Transverse colon (tissue), 4 donors: ENCODE measurements at regions not wholly inside any gene's neighbourhood (a gene's known extent, or its start where the extent isn't known, plus 50 kb on each side); places are given as distances from the start of the nearest gene placed in this dataset.

Experiments
- CTCF ChIP-seq, 5 experiments: fragments of 200-600 bp in 3 of 5; fragments of 450-650 bp in 2 of 5; sonication (generic) in 3 of 5; IDR thresholded peaks; 1 replicate in 2 of 5; 2 replicates in 3 of 5; pipeline ENCODE4 v1.5.1; 2016 to 2017; ENCODE audit warnings: antibody characterized with exemption in 5 of 5, inconsistent platforms in 3 of 5, mild to moderate bottlenecking in 2 of 5, moderate library complexity in 1 of 5
- EP300 ChIP-seq: sonication (generic); formaldehyde crosslinking; IDR thresholded peaks from one replicate; pipeline ENCODE4 v1.6.1; 2017; ENCODE audit warnings: antibody characterized with exemption, low read depth
- POLR2A ChIP-seq: fragments of 450-650 bp; IDR thresholded peaks from one replicate; pipeline ENCODE4 v1.6.1; 2016; ENCODE audit warnings: antibody characterized with exemption, mild to moderate bottlenecking, moderate library complexity
- POLR2AphosphoS5 ChIP-seq, 3 donors: sonication (generic); formaldehyde crosslinking; IDR thresholded peaks; one replicate each; pipeline ENCODE4 v1.6.1; 2016; ENCODE audit warnings: antibody characterized with exemption in 3 of 3

DNA sequence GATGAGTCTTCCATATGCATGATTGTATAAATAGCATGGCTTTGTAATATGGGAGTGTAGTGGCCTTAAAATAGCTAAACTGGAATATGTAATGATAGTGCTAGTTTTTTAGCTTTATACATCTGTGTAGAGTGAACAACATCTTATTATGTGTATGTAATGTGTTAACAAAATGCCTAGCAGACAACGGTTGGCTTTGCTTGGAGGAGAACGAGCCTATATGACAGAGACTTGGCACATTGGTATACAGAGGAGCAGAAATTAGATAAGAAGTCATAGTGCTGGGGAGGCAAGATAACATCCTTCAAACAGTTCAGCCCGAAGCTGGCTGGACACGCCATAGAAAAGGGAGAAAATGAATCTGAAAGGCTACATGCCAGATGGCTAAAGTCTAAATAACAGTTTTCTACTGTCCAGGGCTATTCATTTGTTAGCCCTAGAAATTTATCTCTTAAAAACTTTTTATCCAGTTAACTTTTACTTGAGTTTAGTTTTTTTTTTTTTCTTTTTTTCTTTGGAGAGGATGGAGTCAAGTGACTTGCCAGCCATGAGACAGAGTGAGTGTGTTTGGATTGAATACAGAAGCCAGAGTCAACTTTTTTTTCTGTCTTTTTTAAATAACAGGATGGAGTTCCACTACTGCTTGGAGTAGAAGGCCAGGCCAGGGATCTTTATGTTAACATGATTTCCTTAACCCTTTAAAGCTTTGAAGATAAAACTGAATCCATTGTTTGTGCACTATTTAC lies 214.4 kb upstream of the ACTBL2 start:
- no peak for TF ChIP-seq CTCF (IDR thresholded peaks at IDR 0.05)
- no peak for TF ChIP-seq POLR2A
- TF ChIP-seq EP300 = no peak
- no peak for TF ChIP-seq POLR2AphosphoS5 (IDR thresholded peaks at IDR 0.05)
